ELF-1 (cell line): ENCODE measurements at regions not wholly inside any gene's neighbourhood (a gene's known extent, or its start where the extent isn't known, plus 50 kb on each side); places are given as distances from the start of the nearest gene placed in this dataset.

Experiments used
- DNase-seq: peaks from one replicate; pipeline ENCODE4 v3.0.0-alpha.2; 2016; ENCODE audit warnings: low read depth, low spot score

- no peak for DNase-seq
These were observed 82.0 kb upstream of the PAK5 start for GRCh38 chr20:9920866-9921265.

GRCh38 chr20:9919271-9920014 lies 80.6 kb upstream of the PAK5 start:
- DNase-seq = no peak

GRCh38 chr20:9918348-9918747 lies 79.5 kb upstream of the PAK5 start:
- DNase-seq = no peak

- DNase-seq = no peak
These were observed 77.9 kb upstream of the PAK5 start for GRCh38 chr20:9916761-9917160.

- DNase-seq = peak; percentile 52
These were observed 74.1 kb upstream of the PAK5 start for GRCh38 chr20:9912858-9913434.

GRCh38 chr20:9912290-9912689 lies 73.4 kb upstream of the PAK5 start:
- DNase-seq = no peak

GRCh38 chr20:9911519-9911918 lies 72.6 kb upstream of the PAK5 start:
- no peak for DNase-seq

- DNase-seq = no peak
These were observed 70.3 kb upstream of the PAK5 start for GRCh38 chr20:9909167-9909566.

GRCh38 chr20:9903048-9903655 lies 64.3 kb upstream of the PAK5 start:
- DNase-seq = peak; percentile 6

- DNase-seq = no peak
These were observed 50.5 kb upstream of the PAK5 start for GRCh38 chr20:9889270-9889981.
